ENCODE measurements at regions not wholly inside any gene's neighbourhood (a gene's known extent, or its start where the extent isn't known, plus 50 kb on each side); places are given as distances from the start of the nearest gene placed in this dataset.
"Not testable (repeated sequence)": the region's sequence is repeated elsewhere in the genome, so short reads cannot be mapped to it uniquely, and the experiment has no call there.

- no peak for DNase-seq (ENCODE audit: low read depth)
These were observed 194.1 kb upstream of the TENM4 start for GRCh38 chr11:79634905-79635304.

DNA sequence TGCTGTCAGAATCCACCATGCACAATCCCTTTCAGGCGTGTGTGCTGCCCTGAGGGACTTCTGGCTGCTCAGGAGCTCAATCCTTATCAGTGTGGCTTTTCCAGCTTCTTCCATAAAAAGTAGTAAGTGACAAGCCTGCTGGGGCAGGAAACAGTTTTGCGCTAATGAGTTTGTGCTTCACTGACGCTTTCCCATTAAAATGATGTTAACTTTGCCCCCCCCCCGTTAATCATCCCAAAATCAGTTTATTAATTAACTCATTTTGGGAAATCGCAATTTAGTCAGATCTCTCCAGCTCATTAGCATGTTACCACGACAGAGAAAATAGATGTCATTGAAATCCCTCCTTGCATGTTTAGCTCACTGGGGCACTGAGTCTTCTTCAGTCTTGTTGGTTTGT, 186.5 kb upstream of the TENM4 start:
- no peak for DNase-seq (ENCODE audit: low read depth)

DNA sequence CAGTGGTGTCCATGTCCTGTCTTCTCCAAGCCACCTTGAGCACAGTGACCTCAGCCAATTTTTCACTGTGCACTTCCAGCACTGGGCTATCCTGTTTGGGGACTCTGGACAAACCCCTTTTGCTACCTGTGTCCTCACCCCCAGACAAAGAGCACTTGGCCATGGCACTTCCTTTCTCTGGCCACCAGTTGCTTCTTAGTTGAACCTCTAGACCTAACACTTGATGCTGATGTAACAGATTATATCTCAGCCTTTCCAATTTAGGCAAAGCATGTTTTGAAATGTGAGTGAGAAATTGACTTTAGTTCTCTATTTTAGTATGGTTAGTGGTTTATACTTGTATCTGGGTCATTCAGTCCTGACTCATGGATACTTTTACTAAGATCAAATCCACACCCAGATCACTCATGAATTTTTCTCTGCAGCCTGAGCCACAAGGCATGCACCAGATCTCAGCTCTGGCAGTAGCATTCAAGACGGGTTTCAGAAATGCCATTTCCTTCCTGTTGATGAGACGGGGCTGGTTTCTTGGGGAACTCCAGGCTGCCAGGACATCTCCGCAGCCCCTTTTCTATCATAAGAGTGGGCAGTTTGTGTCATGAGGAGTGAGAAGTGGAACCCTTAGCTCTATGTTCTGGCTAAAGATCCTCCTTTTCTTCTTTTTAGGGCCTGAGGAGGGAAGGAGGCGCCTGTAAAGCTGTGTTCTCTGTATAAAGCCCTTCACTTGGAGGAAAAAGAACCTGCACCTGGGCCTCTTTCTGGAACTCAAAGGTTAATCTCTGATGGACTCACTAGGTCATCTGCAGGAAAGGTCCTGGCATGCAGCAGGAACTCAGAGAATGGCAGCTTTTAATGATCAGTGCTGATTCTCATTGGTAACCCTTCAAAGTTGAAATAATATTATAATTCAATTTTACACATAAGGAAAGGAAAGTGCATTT, 185.6 kb upstream of the TENM4 start:
- DNase-seq (ENCODE audit: low read depth) = no peak

DNA sequence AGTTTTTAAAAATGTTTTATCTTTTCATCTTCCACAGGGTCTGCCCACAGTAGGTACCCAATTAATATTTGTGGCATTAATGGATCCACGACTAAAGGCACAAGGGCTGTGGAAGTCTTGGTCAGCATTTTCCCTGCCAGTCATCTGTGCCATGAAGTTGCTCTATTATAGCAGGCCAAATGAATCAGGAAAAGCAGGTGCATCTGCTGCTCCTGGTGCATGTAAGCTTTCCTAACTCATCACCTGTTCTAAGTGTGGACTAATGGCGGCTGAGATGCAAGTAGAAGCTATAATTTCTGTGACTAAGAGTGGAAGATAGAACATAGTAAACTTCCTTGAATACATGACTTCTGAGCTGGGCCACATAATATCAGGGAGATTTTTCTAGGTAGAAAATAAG, 182.5 kb upstream of the TENM4 start:
- no peak for DNase-seq (ENCODE audit: low read depth)

DNA sequence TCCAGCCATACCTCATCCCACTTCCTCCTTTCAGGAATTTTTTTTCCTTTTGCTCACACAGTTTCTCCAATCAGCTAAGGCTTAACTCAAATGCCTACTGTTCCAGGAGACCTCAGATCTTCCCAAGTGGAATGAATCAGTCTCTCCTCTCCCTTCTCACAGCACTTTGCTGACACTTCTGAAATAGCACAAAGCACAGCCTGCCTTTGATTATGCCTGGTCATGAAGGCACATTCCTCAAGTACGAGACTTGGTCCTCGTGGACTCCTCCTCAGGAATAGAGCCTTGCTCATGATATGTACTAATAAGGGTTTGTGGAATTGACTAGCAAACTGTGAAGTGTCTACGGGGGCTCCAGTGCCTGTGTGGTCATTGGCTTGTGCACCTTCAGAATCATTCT, 176.7 kb upstream of the TENM4 start:
- no peak for DNase-seq (ENCODE audit: low read depth)

DNA sequence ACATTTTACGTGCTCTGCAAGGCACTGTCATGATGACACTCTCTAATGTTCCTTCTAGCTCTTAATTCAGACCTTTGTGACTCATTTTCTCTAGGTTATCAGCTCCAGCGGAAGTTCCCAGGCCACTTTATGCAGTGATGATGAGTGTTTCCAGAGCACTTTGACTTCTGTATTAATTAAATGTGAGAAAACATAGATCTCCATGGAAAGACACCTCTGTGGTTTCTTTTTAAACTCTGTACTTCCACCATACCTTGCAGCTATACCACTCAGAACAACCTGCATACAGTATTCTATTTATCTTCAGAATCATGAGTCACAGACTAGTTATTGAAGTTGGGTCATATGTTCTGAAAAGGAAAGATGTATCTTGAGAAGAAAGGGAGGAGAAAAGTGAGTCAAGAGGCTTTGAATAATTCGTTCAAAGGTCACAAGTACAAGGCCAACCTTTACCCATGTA, 175.6 kb upstream of the TENM4 start:
- DNase-seq (ENCODE audit: low read depth) = no peak

DNA sequence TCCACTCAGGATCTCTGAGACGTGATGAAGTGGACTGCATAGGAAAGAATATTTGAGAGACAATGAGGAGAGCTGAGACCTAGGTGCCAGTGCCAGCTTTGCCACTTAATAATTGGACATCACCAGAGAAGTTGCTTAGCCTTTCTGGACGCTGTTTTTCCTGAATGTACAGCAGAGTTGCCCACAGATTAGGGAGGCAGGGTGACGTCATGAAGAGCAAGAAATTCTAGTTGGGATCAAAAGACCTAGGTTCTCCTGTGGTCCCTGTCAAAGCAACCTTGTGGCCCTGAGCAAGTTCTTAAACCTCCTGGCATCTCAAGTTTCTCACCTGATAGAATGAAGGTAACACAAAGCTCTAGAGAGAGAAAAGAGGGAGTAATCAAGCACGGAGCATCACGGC, 174.6 kb upstream of the TENM4 start:
- no peak for DNase-seq (ENCODE audit: low read depth)

- DNase-seq (ENCODE audit: low read depth) = no peak
These were observed 169.8 kb upstream of the TENM4 start for GRCh38 chr11:79610678-79611077.

DNA sequence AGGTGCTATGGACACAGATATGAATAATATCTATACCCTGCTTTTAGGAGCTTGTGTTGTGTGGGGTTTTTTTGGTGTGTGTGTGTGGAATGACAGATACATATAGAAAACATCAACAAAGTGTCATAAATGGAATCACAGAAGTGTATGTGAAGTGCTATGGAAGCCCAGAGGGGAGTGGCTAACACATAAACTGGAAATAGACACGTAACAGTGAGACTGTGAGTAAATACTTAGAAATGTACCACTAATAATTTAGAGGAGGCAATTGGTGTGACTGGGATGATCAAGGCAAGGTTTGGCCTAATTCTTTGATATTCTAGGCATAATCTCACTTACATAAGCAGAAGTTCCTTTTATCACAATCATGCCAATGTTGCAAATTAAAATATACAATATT, 169.3 kb upstream of the TENM4 start:
- DNase-seq (ENCODE audit: low read depth) = no peak

- no peak for DNase-seq (ENCODE audit: low read depth)
These were observed 168.7 kb upstream of the TENM4 start for GRCh38 chr11:79609511-79609910.

DNA sequence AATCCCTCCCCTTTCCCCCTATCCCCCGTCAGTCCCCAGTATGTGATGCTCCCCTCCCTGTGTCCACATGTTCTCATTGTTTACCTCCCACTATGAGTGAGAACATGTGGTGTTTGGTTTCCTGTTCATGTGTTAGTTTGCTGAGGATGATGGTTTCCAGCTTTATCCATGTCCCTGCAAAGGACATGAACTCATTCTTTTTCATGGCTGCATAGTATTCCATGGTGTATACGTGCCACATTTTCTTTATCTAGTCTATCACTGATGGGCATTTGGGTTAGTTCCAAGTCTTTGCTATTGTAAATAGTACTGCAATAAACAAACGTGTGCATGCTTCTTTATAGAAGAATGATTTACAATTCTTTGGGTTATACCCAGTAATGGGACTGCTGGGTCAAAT, 165.6 kb upstream of the TENM4 start:
- DNase-seq (ENCODE audit: low read depth) = not testable (repeated sequence)

GRCh38 chr11:79600711-79601110, 159.9 kb upstream of the TENM4 start:
- DNase-seq (ENCODE audit: low read depth) = no peak

GRCh38 chr11:79594834-79595233, 154.0 kb upstream of the TENM4 start:
- DNase-seq (ENCODE audit: low read depth) = no peak

DNA sequence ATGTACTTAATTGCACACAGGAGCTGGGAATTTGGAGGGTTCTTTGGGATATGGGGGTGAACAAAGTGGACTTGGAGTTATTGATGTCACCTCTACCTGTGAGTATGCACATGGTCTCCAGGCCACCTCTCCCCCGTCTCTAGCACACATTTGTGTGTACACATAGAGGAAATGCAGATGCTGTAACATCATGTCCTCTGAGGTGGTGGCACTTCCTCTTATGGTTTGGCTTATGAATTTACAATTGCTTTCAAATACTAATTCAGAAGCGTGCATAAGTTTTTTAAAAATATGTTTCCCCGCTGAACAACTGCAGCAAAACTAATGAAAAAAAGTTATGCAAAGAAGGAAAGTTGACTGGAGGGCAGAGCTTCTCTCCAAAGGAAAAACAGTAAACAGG, 152.0 kb upstream of the TENM4 start:
- no peak for DNase-seq (ENCODE audit: low read depth)

- DNase-seq (ENCODE audit: low read depth) = no peak
These were observed 151.6 kb upstream of the TENM4 start for GRCh38 chr11:79592406-79592805.

DNA sequence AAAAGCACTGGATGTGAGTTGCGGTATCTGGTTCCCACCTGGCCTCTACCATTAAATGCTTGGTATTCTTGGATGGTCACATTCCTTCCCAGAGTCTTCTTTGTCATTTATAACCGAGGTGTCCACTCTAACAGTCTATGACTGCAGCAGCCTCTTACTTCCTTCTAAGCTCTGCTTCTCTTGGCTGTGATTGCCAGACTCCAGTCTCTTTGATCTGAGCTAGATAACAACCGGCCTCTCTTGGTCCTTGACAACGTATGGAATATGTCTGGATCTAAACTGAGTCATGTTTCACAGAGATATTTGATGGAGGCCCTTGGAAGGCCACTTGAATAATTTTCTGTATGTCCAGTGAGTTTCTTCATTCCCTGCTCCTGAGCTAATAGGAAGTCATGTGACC, 141.6 kb upstream of the TENM4 start:
- DNase-seq (ENCODE audit: low read depth) = no peak

- no peak for DNase-seq (ENCODE audit: low read depth)
These were observed 138.2 kb upstream of the TENM4 start for GRCh38 chr11:79579063-79579462.

GRCh38 chr11:79578116-79578515, 137.3 kb upstream of the TENM4 start:
- no peak for DNase-seq (ENCODE audit: low read depth)

DNA sequence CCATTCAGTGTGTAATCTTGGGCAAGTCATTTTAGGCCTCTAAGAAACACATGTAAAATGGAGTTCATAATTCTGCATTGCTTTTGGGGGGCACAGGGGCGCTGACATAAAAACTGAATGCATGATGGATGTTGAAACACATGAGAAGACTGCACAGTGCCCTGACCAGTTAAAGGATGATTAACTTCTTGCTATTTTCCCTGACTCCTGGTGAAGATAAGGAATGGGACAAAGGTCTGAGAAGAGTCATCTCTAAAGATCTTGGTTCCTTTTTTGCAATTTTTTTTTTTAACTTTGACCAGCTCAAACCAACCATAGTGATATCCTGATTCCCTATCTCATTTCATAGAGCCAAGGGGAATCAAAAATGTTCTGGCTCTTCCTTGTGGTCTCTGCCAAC, 134.9 kb upstream of the TENM4 start:
- no peak for DNase-seq (ENCODE audit: low read depth)

- no peak for DNase-seq (ENCODE audit: low read depth)
These were observed 129.3 kb upstream of the TENM4 start for GRCh38 chr11:79570104-79570503.

DNA sequence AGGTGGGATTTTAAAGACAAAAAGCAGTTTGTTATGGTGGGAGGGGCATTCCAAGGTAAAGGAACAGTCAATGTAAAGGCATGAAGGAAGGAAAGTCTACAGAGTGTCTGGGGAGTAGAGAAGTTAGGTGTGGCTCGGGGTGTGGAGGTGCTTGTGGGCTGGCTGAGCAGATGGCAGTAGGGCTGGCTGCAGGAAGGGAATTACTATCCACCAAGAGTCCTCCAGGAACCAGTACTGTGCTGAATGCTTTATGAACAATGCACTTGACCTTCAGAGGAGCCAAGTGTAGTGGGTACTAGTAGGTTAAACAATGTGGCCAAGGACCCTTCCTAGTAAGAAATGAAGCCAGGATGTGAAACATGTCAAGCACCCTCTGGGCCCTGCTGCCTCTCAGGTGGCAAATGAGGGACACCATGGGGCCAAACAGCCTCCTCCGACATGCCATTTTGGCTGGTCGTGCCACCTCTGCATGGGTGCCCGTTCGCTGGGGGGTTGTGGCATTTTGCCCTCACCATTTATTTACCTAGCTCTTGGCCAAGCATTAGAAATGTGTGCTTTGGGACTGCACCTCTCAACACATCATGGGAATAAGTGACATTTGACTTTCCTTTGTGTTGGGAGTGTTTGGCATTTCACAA, 123.6 kb upstream of the TENM4 start:
- DNase-seq (ENCODE audit: low read depth) = no peak

DNA sequence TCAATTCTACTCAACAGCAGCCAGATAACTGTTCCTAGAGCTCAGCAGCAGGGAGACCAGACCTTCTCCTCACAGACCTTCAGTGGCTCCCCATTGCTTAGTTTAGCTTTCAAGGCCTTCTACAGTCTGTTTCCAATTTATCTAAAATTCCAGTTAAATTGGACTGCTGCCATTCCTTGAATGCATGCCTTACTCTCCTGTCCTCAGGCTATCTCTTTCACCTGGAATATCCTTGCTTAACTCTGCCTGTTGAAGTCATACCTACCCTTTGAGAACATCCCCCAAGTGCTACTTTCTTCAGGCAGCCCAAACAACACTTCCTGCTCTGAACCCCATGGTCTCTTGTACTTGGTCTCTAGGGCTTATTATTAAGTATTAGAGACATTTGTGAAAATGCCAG, 120.7 kb upstream of the TENM4 start:
- DNase-seq (ENCODE audit: low read depth) = no peak

- DNase-seq (ENCODE audit: low read depth) = no peak
These were observed 110.0 kb upstream of the TENM4 start for GRCh38 chr11:79550809-79551208.

DNA sequence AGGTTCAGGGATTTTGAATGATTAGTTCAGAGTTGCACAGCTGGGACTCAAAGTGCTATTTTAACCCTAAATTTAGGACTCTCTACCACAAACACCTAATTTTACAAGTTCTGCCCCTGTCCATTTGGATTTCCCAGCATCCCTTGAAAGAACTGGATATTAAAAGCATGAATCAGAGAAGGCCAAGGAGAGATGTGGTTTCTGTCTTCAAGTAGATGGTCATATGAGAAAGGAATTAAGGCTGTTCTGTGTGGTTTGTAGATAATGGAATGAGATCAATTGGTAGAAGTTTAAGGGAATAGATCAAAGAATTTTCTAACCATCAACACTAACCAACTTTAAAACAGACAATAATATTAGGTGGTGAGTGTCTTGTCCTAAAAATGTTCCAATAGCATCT, 106.4 kb upstream of the TENM4 start:
- DNase-seq (ENCODE audit: low read depth) = no peak

All from CMK (cell line).